Thyroid gland (tissue), 4 donors: ENCODE measurements at regions not wholly inside any gene's neighbourhood (a gene's known extent, or its start where the extent isn't known, plus 50 kb on each side); places are given as distances from the start of the nearest gene placed in this dataset.

Experiments used
- DNase-seq, 2 donors: peaks; one replicate each; pipeline ENCODE4 v3.0.0-alpha.2; 2019
- H3K27ac ChIP-seq, 3 donors: fragments of 200-600 bp; sonication (generic); 1 replicate in 2 of 3; 2 replicates in 1 of 3; pipeline ENCODE4 v1.5.1; 2016 to 2019; ENCODE audit warnings: mild to moderate bottlenecking in 1 of 3, moderate library complexity in 1 of 3
- H3K27me3 ChIP-seq: fragments of 200-600 bp; sonication (generic); one replicate; pipeline ENCODE4 v1.5.1; 2019
- H3K36me3 ChIP-seq, 2 donors: fragments of 200-600 bp; sonication (generic); one replicate each; pipeline ENCODE4 v1.5.1; 2016 to 2019
- H3K4me1 ChIP-seq, 2 donors: fragments of 200-600 bp; sonication (generic); one replicate each; pipeline ENCODE4 v1.5.1; 2017 to 2019
- H3K4me3 ChIP-seq, 3 donors: fragments of 200-600 bp; sonication (generic); replicated peaks in 1 of 3; 1 replicate in 2 of 3; 2 replicates in 1 of 3; pipeline ENCODE4 v1.5.1; 2016; ENCODE audit warnings: mild to moderate bottlenecking in 1 of 3
- H3K9me3 ChIP-seq: fragments of 200-600 bp; sonication (generic); one replicate; pipeline ENCODE4 v1.5.1; 2017
- POLR2A ChIP-seq, 2 donors: fragments of 450-650 bp; IDR thresholded peaks; one replicate each; pipeline ENCODE4 v1.6.1; 2017; ENCODE audit warnings: antibody characterized with exemption in 2 of 2, mild to moderate bottlenecking in 2 of 2, moderate library complexity in 1 of 2
- WGBS, 2 donors: methylation state at CpG; one replicate each; pipeline ENCODE4 v1.1.5; 2017; 5-methylcytosine and 5-hydroxymethylcytosine counted together
- intact Hi-C: fragments of 100-400 bp; cut with DNase I; formaldehyde crosslinking; loops from one replicate; pipeline ENCODE4 v1.15.1; 2023
- TF ChIP-seq, protein P1 (sequence below), 6 experiments: fragments of 200-600 bp in 3 of 6; fragments of 450-650 bp in 3 of 6; sonication (generic) in 3 of 6; IDR thresholded peaks; one replicate each; pipeline ENCODE4 v1.5.1; 2016 to 2019; ENCODE audit warnings: antibody characterized with exemption in 6 of 6, mild to moderate bottlenecking in 2 of 6, inconsistent platforms in 1 of 6, moderate library complexity in 1 of 6

DNA sequence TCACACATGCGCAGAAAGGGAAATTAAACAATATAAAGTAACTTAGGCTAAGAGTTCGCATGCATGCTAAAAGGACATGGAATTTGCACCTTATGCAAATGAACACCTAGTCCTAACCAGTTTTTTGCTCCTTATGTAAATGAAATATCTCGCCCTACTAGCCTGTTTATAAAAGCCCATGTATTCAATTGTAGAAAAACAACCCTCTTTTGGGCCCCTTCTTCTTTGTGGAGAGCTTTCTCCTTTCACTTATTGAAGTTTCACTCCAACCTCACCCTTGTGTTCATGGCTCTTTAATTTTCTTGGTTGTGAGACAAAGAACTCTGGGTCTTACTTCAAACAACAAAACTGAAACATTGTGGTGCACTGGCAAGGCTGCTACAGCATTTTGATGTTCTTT lies 333.4 kb upstream of the ATXN7L3B start:
- H3K27ac ChIP-seq, result no peak overlapping the region
- no peaks in the 10 kb centered on the region for H3K27me3 ChIP-seq
- H3K4me3 ChIP-seq, result no peak overlapping the region
- DNase-seq, result no peak
- H3K36me3 ChIP-seq, result no peaks in the 10 kb centered on the region
- TF ChIP-seq, protein P1, sequence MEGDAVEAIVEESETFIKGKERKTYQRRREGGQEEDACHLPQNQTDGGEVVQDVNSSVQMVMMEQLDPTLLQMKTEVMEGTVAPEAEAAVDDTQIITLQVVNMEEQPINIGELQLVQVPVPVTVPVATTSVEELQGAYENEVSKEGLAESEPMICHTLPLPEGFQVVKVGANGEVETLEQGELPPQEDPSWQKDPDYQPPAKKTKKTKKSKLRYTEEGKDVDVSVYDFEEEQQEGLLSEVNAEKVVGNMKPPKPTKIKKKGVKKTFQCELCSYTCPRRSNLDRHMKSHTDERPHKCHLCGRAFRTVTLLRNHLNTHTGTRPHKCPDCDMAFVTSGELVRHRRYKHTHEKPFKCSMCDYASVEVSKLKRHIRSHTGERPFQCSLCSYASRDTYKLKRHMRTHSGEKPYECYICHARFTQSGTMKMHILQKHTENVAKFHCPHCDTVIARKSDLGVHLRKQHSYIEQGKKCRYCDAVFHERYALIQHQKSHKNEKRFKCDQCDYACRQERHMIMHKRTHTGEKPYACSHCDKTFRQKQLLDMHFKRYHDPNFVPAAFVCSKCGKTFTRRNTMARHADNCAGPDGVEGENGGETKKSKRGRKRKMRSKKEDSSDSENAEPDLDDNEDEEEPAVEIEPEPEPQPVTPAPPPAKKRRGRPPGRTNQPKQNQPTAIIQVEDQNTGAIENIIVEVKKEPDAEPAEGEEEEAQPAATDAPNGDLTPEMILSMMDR (IDR thresholded peaks at IDR 0.05), result no peak
- no peak for TF ChIP-seq POLR2A (IDR thresholded peaks at IDR 0.05)
- H3K4me1 ChIP-seq, result no peaks in the 10 kb centered on the region
- intact Hi-C loops, result no loop called here
- no peaks in the 10 kb centered on the region for H3K9me3 ChIP-seq
- 73 to 75% methylated on average over 3 of the region's 3 CpGs for WGBS, 2 donors

- Histone ChIP-seq H3K9me3 (no peaks in the 10 kb centered on the region), H3K36me3 (no peaks in the 10 kb centered on the region), H3K4me1 (no peaks in the 10 kb centered on the region), H3K27ac (no peak overlapping the region), H3K27me3 (no peaks in the 10 kb centered on the region), H3K4me3 (no peak overlapping the region)
- TF ChIP-seq, protein P1 (IDR thresholded peaks at IDR 0.05), result no peak
- no peak for TF ChIP-seq POLR2A (IDR thresholded peaks at IDR 0.05)
- intact Hi-C loops, result no loop called here
- 91 to 95% methylated on average over 3 of the region's 3 CpGs for WGBS, 2 donors
- DNase-seq, result no peak
Measured at GRCh38 chr12:74227846-74228545, 309.6 kb upstream of the ATXN7L3B start.

DNA sequence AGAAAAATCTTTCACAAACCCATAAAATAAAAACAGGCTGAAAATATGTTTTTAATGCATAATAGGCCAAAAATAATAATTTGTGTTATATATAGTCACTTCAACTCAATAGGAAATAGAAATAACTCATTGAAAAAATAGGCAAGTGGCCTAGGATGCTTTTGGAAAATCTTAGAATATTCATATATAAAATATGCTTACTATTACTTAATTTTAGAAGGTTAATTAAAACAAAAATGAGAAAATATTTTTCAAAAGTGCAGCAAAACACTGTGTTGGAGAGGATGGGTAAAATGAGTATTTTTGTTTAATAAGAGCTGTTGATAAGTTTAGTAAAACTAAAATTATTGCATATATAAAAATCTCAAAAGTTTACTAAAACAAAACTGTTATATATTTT lies 308.0 kb upstream of the ATXN7L3B start:
- Histone ChIP-seq H3K9me3 (no peaks in the 10 kb centered on the region), H3K36me3 (no peaks in the 10 kb centered on the region), H3K27ac (no peak overlapping the region), H3K4me1 (no peaks in the 10 kb centered on the region), H3K27me3 (no peaks in the 10 kb centered on the region), H3K4me3 (no peak overlapping the region)
- DNase-seq, result no peak
- TF ChIP-seq, protein P1 (IDR thresholded peaks at IDR 0.05), result no peak
- no peak for TF ChIP-seq POLR2A (IDR thresholded peaks at IDR 0.05)
- intact Hi-C loops, result no loop called here

- Histone ChIP-seq H3K27me3 (no peaks in the 10 kb centered on the region), H3K9me3 (no peaks in the 10 kb centered on the region), H3K36me3 (no peaks in the 10 kb centered on the region), H3K27ac (no peak overlapping the region), H3K4me1 (no peaks in the 10 kb centered on the region), H3K4me3 (no peak overlapping the region)
- intact Hi-C loops, result no loop called here
- DNase-seq, result no peak
- WGBS, 2 donors, result 92 to 97% methylated on average over 2 of the region's 2 CpGs
- TF ChIP-seq, protein P1 (IDR thresholded peaks at IDR 0.05), result no peak
- TF ChIP-seq POLR2A (IDR thresholded peaks at IDR 0.05), result no peak
Measured at GRCh38 chr12:74235342-74235741, 302.3 kb upstream of the ATXN7L3B start.

DNA sequence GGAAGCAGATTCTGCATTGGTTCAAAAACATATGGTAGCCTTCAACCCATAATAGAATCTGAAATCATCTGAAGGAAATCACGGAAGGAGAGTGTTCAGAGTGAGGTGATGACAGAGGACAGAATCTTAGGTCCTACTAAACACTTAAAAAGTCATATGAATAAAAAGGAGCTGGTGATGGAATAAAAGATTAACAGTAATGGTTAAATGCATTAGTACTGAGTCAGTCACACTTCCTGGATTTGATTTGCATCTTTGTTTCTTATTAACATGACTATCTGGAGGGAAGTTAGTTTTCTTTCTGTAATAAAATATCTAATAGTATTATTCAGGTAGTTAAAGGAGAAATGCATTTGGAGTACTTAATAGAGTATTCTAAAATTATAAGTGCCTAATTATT lies 296.3 kb upstream of the ATXN7L3B start:
- H3K36me3 ChIP-seq, result no peaks in the 10 kb centered on the region
- DNase-seq, result no peak
- no peaks in the 10 kb centered on the region for H3K4me1 ChIP-seq
- 90 to 91% methylated on average over 1 of the region's 1 CpG for WGBS, 2 donors
- intact Hi-C loops, result no loop called here
- no peak overlapping the region for H3K27ac ChIP-seq
- H3K9me3 ChIP-seq, result no peaks in the 10 kb centered on the region
- H3K27me3 ChIP-seq, result no peaks in the 10 kb centered on the region
- no peak overlapping the region for H3K4me3 ChIP-seq
- no peak for TF ChIP-seq POLR2A (IDR thresholded peaks at IDR 0.05)
- TF ChIP-seq, protein P1 (IDR thresholded peaks at IDR 0.05), result no peak
